ENCODE measurements at regions not wholly inside any gene's neighbourhood (a gene's known extent, or its start where the extent isn't known, plus 50 kb on each side); places are given as distances from the start of the nearest gene placed in this dataset.

DNA sequence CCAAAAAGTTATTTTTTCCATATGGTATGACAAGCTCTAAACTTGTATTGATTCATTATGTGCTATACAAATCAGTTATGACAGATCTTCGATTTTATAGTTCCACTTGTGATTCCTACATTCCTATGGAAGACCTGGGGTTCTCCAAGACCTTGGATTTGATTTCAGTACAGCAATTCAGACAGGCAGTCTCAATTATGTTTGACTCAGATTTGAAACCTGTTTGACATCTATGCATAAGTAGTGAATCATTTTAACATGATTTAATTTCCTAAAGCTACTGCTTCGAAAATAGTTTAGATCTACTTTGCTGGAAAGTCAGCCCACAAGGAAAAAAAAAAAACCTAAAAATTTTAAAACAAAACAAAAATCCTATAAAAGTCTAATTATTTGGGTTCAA is 820.4 kb downstream of the LUZP2 start:
- TF ChIP-seq, protein P1, sequence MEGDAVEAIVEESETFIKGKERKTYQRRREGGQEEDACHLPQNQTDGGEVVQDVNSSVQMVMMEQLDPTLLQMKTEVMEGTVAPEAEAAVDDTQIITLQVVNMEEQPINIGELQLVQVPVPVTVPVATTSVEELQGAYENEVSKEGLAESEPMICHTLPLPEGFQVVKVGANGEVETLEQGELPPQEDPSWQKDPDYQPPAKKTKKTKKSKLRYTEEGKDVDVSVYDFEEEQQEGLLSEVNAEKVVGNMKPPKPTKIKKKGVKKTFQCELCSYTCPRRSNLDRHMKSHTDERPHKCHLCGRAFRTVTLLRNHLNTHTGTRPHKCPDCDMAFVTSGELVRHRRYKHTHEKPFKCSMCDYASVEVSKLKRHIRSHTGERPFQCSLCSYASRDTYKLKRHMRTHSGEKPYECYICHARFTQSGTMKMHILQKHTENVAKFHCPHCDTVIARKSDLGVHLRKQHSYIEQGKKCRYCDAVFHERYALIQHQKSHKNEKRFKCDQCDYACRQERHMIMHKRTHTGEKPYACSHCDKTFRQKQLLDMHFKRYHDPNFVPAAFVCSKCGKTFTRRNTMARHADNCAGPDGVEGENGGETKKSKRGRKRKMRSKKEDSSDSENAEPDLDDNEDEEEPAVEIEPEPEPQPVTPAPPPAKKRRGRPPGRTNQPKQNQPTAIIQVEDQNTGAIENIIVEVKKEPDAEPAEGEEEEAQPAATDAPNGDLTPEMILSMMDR (conservative IDR thresholded peaks at IDR 0.05; ENCODE audit: low read depth, low read length): no peak
- TF ChIP-seq EZH2 (IDR thresholded peaks at IDR 0.05; ENCODE audit: borderline replicate concordance, low read depth, low read length, poor library complexity, severe bottlenecking): no peak
